ENCODE measurements at regions not wholly inside any gene's neighbourhood (a gene's known extent, or its start where the extent isn't known, plus 50 kb on each side); places are given as distances from the start of the nearest gene placed in this dataset.

GRCh38 chr2:220247588-220248350, 620.3 kb downstream of the SLC4A3 start:
- ATAC-seq = no peak
- DNase-seq = no peak
- intact Hi-C loops (cut with DNase I, micrococcal nuclease) = no loop called here

- ATAC-seq (no peak), DNase-seq (no peak)
- intact Hi-C loops (cut with DNase I, micrococcal nuclease) = no loop called here
These were observed 632.2 kb downstream of the SLC4A3 start for GRCh38 chr2:220259662-220260061.

GRCh38 chr2:220263300-220263699, 635.9 kb downstream of the SLC4A3 start:
- intact Hi-C loops (cut with DNase I, micrococcal nuclease) = no loop called here
- DNase-seq = no peak
- ATAC-seq = no peak

GRCh38 chr2:220269367-220269766, 641.9 kb downstream of the SLC4A3 start:
- DNase-seq (no peak), ATAC-seq (no peak)
- intact Hi-C loops (cut with DNase I, micrococcal nuclease) = no loop called here

- DNase-seq (no peak), ATAC-seq (no peak)
- intact Hi-C loops (cut with DNase I, micrococcal nuclease) = no loop called here
These were observed 643.1 kb downstream of the SLC4A3 start for GRCh38 chr2:220270481-220271070.

- intact Hi-C loops (cut with DNase I, micrococcal nuclease) = no loop called here
- ATAC-seq (no peak), DNase-seq (no peak)
These were observed 645.2 kb downstream of the SLC4A3 start for GRCh38 chr2:220272656-220273055.

- intact Hi-C loops (cut with DNase I, micrococcal nuclease) = no loop called here
- DNase-seq (no peak), ATAC-seq (no peak)
These were observed 645.7 kb downstream of the SLC4A3 start for GRCh38 chr2:220273082-220273481.

GRCh38 chr2:220275454-220275853, 648.0 kb downstream of the SLC4A3 start:
- ATAC-seq = no peak
- DNase-seq = no peak
- intact Hi-C loops (cut with DNase I, micrococcal nuclease) = no loop called here

- DNase-seq (no peak), ATAC-seq (no peak)
- intact Hi-C loops (cut with DNase I, micrococcal nuclease) = no loop called here
These were observed 649.5 kb downstream of the SLC4A3 start for GRCh38 chr2:220276741-220277444.

GRCh38 chr2:220277445-220277975, 650.1 kb downstream of the SLC4A3 start:
- intact Hi-C loops (cut with DNase I, micrococcal nuclease) = no loop called here
- no peak for ATAC-seq
- no peak for DNase-seq

- no peak for DNase-seq
- no peak for ATAC-seq
- intact Hi-C loops (cut with DNase I, micrococcal nuclease) = no loop called here
These were observed 650.6 kb downstream of the SLC4A3 start for GRCh38 chr2:220278022-220278421.

- DNase-seq (no peak), ATAC-seq (no peak)
- intact Hi-C loops (cut with DNase I, micrococcal nuclease) = no loop called here
These were observed 651.9 kb downstream of the SLC4A3 start for GRCh38 chr2:220279372-220279771.

- ATAC-seq (no peak), DNase-seq (no peak)
- intact Hi-C loops (cut with DNase I, micrococcal nuclease) = no loop called here
These were observed 652.4 kb downstream of the SLC4A3 start for GRCh38 chr2:220279840-220280239.

- ATAC-seq = no peak
- DNase-seq = no peak
- intact Hi-C loops (cut with DNase I, micrococcal nuclease) = no loop called here
These were observed 653.3 kb downstream of the SLC4A3 start for GRCh38 chr2:220280736-220281135.

- DNase-seq (no peak), ATAC-seq (no peak)
- intact Hi-C loops (cut with DNase I, micrococcal nuclease) = no loop called here
These were observed 654.3 kb downstream of the SLC4A3 start for GRCh38 chr2:220281771-220282170.

GRCh38 chr2:220282236-220282635, 654.8 kb downstream of the SLC4A3 start:
- DNase-seq (no peak), ATAC-seq (no peak)
- intact Hi-C loops (cut with DNase I, micrococcal nuclease) = no loop called here

- intact Hi-C loops (cut with DNase I, micrococcal nuclease) = no loop called here
- DNase-seq (no peak), ATAC-seq (no peak)
These were observed 666.5 kb downstream of the SLC4A3 start for GRCh38 chr2:220293966-220294365.

GRCh38 chr2:220296174-220296573, 668.7 kb downstream of the SLC4A3 start:
- ATAC-seq = no peak
- no peak for DNase-seq
- intact Hi-C loops (cut with DNase I, micrococcal nuclease) = no loop called here

- intact Hi-C loops (cut with DNase I, micrococcal nuclease) = no loop called here
- ATAC-seq (no peak), DNase-seq (no peak)
These were observed 669.7 kb downstream of the SLC4A3 start for GRCh38 chr2:220297093-220297492.

GRCh38 chr2:220300806-220301205, 673.4 kb downstream of the SLC4A3 start:
- intact Hi-C loops (cut with DNase I, micrococcal nuclease) = no loop called here
- ATAC-seq (no peak), DNase-seq (no peak)
